Lower lobe of right lung (tissue), 2 donors: ENCODE measurements at regions not wholly inside any gene's neighbourhood (a gene's known extent, or its start where the extent isn't known, plus 50 kb on each side); places are given as distances from the start of the nearest gene placed in this dataset.

Experiments used
- ATAC-seq, 2 donors: fragments of 200-7000 bp; cut with Tn5 transposase; one replicate each; pipeline ENCODE4 v1.9.1; 2020 to 2022; ENCODE audit warnings: mild to moderate bottlenecking in 2 of 2, moderate library complexity in 2 of 2
- DNase-seq: peaks from one replicate; pipeline ENCODE4 v3.0.0-alpha.2; 2020
- H3K27ac ChIP-seq: fragments of 200-600 bp; one replicate; pipeline ENCODE4 v1.8.0; 2022
- H3K27me3 ChIP-seq: fragments of 200-600 bp; one replicate; pipeline ENCODE4 v1.8.0; 2022; ENCODE audit warnings: low read depth
- H3K36me3 ChIP-seq: fragments of 200-600 bp; one replicate; pipeline ENCODE4 v1.8.0; 2022; ENCODE audit warnings: mild to moderate bottlenecking
- H3K4me1 ChIP-seq: fragments of 200-600 bp; one replicate; pipeline ENCODE4 v1.8.0; 2022
- H3K4me3 ChIP-seq: fragments of 200-600 bp; one replicate; pipeline ENCODE4 v1.8.0; 2022; ENCODE audit warnings: mild to moderate bottlenecking
- H3K9me3 ChIP-seq: fragments of 200-600 bp; one replicate; pipeline ENCODE4 v1.8.0; 2022
- CTCF ChIP-seq: fragments of 200-600 bp; IDR thresholded peaks from one replicate; pipeline ENCODE4 v1.8.0; 2022; ENCODE audit warnings: antibody characterized with exemption, mild to moderate bottlenecking
- intact Hi-C: fragments of 100-400 bp; cut with DNase I; formaldehyde crosslinking; loops from one replicate; pipeline ENCODE4 v1.11.0; 2022
- donor health status: DM: no; HTN: yes; CAD: no; lungs with severe emphysema.

- intact Hi-C loops = no loop called here
- no peaks in the 10 kb centered on the region for H3K36me3 ChIP-seq
- no peak overlapping the region for H3K27ac ChIP-seq
- H3K4me1 ChIP-seq = no peaks in the 10 kb centered on the region
- no peak for TF ChIP-seq CTCF
- H3K27me3 ChIP-seq = peaks cover 11% of the 10 kb centered on the region
- DNase-seq (no peak), ATAC-seq (no peak)
- no peak overlapping the region for H3K4me3 ChIP-seq
- no peaks in the 10 kb centered on the region for H3K9me3 ChIP-seq
Observed at GRCh38 chr22:49258107-49259010, 569.3 kb downstream of the BRD1 start.

DNA sequence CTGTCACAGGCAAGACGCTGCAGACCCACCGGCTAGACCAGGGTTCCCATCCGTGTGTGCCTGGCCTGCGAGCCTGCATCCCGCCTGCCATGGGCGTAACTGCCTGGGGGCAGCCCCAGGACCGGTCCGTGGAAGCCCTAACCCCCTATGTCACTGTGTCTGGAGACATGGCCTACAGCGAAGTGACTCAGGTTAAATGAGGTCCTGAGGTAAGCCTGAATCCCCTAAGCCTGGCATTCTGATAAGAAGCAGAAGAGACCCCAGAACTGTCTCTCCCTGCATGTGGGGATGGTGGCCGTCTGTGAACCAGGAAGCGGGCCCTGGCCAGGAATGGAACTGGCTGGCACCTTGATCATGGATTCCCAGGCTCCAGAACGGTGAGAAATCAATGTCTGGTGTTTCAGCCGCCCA, 570.1 kb downstream of the BRD1 start:
- intact Hi-C loops = no loop called here
- TF ChIP-seq CTCF = no peak
- no peaks in the 10 kb centered on the region for H3K9me3 ChIP-seq
- H3K36me3 ChIP-seq = no peaks in the 10 kb centered on the region
- H3K27ac ChIP-seq = no peak overlapping the region
- no peak overlapping the region for H3K4me3 ChIP-seq
- no peaks in the 10 kb centered on the region for H3K4me1 ChIP-seq
- DNase-seq = no peak
- peaks cover 11% of the 10 kb centered on the region for H3K27me3 ChIP-seq
- ATAC-seq = no peak

- TF ChIP-seq CTCF = no peak
- no peak overlapping the region for H3K27ac ChIP-seq
- DNase-seq = no peak
Observed at GRCh38 chr22:49255741-49256318, 571.8 kb downstream of the BRD1 start.

GRCh38 chr22:49255154-49255553, 572.5 kb downstream of the BRD1 start:
- ATAC-seq (no peak), DNase-seq (no peak)
- H3K9me3 ChIP-seq = no peaks in the 10 kb centered on the region
- H3K36me3 ChIP-seq = no peaks in the 10 kb centered on the region
- H3K27me3 ChIP-seq = peaks cover 11% of the 10 kb centered on the region
- H3K27ac ChIP-seq = no peak overlapping the region
- H3K4me3 ChIP-seq = no peak overlapping the region
- intact Hi-C loops = no loop called here
- H3K4me1 ChIP-seq = no peaks in the 10 kb centered on the region
- no peak for TF ChIP-seq CTCF

More at GRCh38 chr22:49255741-49256318, 571.8 kb downstream of the BRD1 start:
- intact Hi-C loops = no loop called here
- Histone ChIP-seq H3K4me3 (no peak overlapping the region), H3K9me3 (no peaks in the 10 kb centered on the region), H3K36me3 (no peaks in the 10 kb centered on the region), H3K4me1 (no peaks in the 10 kb centered on the region), H3K27me3 (peaks cover 11% of the 10 kb centered on the region)
- no peak for ATAC-seq

DNA sequence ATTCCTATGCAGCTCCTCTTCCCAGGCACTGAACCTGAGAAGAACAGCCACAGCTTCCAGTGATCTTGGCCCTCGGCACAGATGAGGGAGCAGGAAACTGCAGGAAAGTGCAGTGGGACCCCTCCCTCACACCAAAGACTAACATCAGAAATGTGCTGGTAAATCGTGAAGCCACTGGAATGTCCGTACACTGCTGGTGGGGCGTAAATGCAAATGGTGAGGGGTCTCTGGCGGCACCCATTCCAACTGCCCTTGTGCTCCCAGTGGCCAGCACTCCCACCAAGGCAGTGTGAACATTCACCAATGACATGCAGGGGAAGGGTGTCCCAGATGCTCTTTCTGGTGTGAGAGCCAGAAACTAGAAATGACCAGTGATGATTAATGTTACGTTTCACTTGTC, 574.0 kb downstream of the BRD1 start:
- intact Hi-C loops = no loop called here
- Histone ChIP-seq H3K4me1 (no peaks in the 10 kb centered on the region), H3K36me3 (no peaks in the 10 kb centered on the region), H3K9me3 (no peaks in the 10 kb centered on the region), H3K27me3 (peaks cover 11% of the 10 kb centered on the region), H3K27ac (no peak overlapping the region), H3K4me3 (no peak overlapping the region)
- TF ChIP-seq CTCF = no peak
- no peak for DNase-seq
- ATAC-seq = no peak
